Naive thymus-derived CD8-positive, alpha-beta T cell (primary cell): ENCODE measurements at regions not wholly inside any gene's neighbourhood (a gene's known extent, or its start where the extent isn't known, plus 50 kb on each side); places are given as distances from the start of the nearest gene placed in this dataset.

Experiments used
- ATAC-seq, 2 donors: fragments of 150-1000 bp; cut with Tn5 transposase in 1 of 2; sonication (Bioruptor Pico), chemical (Tn5 transposase) in 1 of 2; 1 replicate in 1 of 2; 2 replicates in 1 of 2; pipeline ENCODE4 v1.10.0; 2021; ENCODE audit warnings: mild to moderate bottlenecking in 2 of 2, moderate library complexity in 2 of 2
- POLR2A ChIA-PET: fragments of 350-600 bp; sonication (Branson Sonifier 250); formaldehyde crosslinking; loops from one replicate; lab custom pipeline; 2021; ENCODE audit warnings: antibody characterized with exemption; lab: Charles Lee
- DNase-seq, 10 donors: peaks; one replicate each; pipeline versions ENCODE4 v3.0.0 to v3.0.0-alpha.2; 2020 to 2022
- H3K27ac Mint-ChIP-seq, 10 donors: one replicate each; pipeline ENCODE4 v1.8.0; 2020 to 2022; ENCODE audit warnings: mild to moderate bottlenecking in 10 of 10, mixed read lengths in 10 of 10, moderate library complexity in 4 of 10, inconsistent platforms in 1 of 10
- H3K27me3 Mint-ChIP-seq, 5 donors: one replicate each; pipeline ENCODE4 v1.8.0; 2021 to 2022; ENCODE audit warnings: mixed read lengths in 5 of 5
- H3K36me3 Mint-ChIP-seq, 3 donors: one replicate each; pipeline ENCODE4 v1.8.0; 2020 to 2022; ENCODE audit warnings: mixed read lengths in 3 of 3, mild to moderate bottlenecking in 2 of 3, inconsistent platforms in 1 of 3
- H3K4me1 Mint-ChIP-seq, 4 donors: one replicate each; pipeline ENCODE4 v1.8.0; 2021 to 2022; ENCODE audit warnings: mixed read lengths in 4 of 4
- H3K4me3 Mint-ChIP-seq, 10 donors: one replicate each; pipeline ENCODE4 v1.8.0; 2020 to 2022; ENCODE audit warnings: mild to moderate bottlenecking in 10 of 10, mixed read lengths in 10 of 10, moderate library complexity in 6 of 10, inconsistent platforms in 1 of 10
- H3K9me3 Mint-ChIP-seq, 9 donors: one replicate each; pipeline ENCODE4 v1.8.0; 2020 to 2022; ENCODE audit warnings: mixed read lengths in 9 of 9, mild to moderate bottlenecking in 3 of 9, inconsistent platforms in 1 of 9, moderate library complexity in 1 of 9

- Mint-ChIP-seq H3K4me3 (peak overlapping the region in 3 of 10 donors; percentile 5 to 41 (median 26)), H3K9me3 (peaks cover 0 to 3% (median 0%) of the 10 kb centered on the region in 9 donors), H3K27ac (peak overlapping the region in 1 of 10 donors; percentile 71), H3K4me1 (peaks cover 11 to 17% (median 15%) of the 10 kb centered on the region in 4 donors), H3K27me3 (peaks cover 2 to 23% (median 12%) of the 10 kb centered on the region in 5 donors), H3K36me3 (no peaks in the 10 kb centered on the region)
- POLR2A ChIA-PET: no interaction called here
- ATAC-seq (no peak), DNase-seq (no peak)
Observed at GRCh38 chr9:89655990-89656657, 51.3 kb downstream of the GADD45G start.

DNA sequence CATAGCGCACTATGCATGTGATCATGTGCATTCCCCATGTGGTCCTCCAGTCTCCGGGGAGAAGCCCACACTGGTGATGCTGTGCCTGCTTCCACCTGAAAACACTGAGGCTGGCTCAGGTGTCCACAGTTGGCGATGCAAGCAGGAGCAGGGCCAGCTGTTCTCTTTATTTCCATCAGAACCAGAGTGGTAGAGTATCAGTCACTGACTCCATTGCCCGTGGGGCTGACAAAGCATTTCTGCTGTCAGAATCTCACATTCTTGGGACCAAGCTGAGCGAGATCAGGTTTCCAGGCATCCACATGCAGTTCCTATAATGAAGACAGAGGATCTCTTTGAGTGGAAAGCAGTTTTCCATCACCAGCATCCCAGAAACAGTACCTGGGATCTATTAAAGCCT lies 52.5 kb downstream of the GADD45G start:
- H3K36me3 Mint-ChIP-seq: no peaks in the 10 kb centered on the region
- peaks cover 2 to 23% (median 16%) of the 10 kb centered on the region in 5 donors for H3K27me3 Mint-ChIP-seq
- peaks cover 0 to 3% (median 0%) of the 10 kb centered on the region in 9 donors for H3K9me3 Mint-ChIP-seq
- H3K4me3 Mint-ChIP-seq: no peak overlapping the region
- peaks cover 12 to 17% (median 15%) of the 10 kb centered on the region in 4 donors for H3K4me1 Mint-ChIP-seq
- POLR2A ChIA-PET: no interaction called here
- H3K27ac Mint-ChIP-seq: peak overlapping the region in 1 of 10 donors; percentile 10
- ATAC-seq: no peak
- DNase-seq: no peak

- no peak overlapping the region for H3K4me3 Mint-ChIP-seq
- DNase-seq: no peak
- H3K36me3 Mint-ChIP-seq: no peaks in the 10 kb centered on the region
- no peak for ATAC-seq
- H3K9me3 Mint-ChIP-seq: peaks cover 0 to 3% (median 0%) of the 10 kb centered on the region in 9 donors
- POLR2A ChIA-PET: no interaction called here
- H3K27ac Mint-ChIP-seq: no peak overlapping the region
- peaks cover 2 to 23% (median 16%) of the 10 kb centered on the region in 5 donors for H3K27me3 Mint-ChIP-seq
- peaks cover 12 to 17% (median 15%) of the 10 kb centered on the region in 4 donors for H3K4me1 Mint-ChIP-seq
Observed at GRCh38 chr9:89657765-89658164, 53.0 kb downstream of the GADD45G start.

- no peak overlapping the region for H3K4me3 Mint-ChIP-seq
- H3K27me3 Mint-ChIP-seq: peaks cover 2 to 23% (median 16%) of the 10 kb centered on the region in 5 donors
- H3K4me1 Mint-ChIP-seq: peaks cover 14 to 17% (median 15%) of the 10 kb centered on the region in 4 donors
- H3K27ac Mint-ChIP-seq: peak overlapping the region in 1 of 10 donors; percentile 31
- no peaks in the 10 kb centered on the region for H3K36me3 Mint-ChIP-seq
- ATAC-seq: no peak
- POLR2A ChIA-PET: no interaction called here
- H3K9me3 Mint-ChIP-seq: peaks cover 0 to 3% (median 0%) of the 10 kb centered on the region in 9 donors
- no peak for DNase-seq
Observed at GRCh38 chr9:89658401-89658800, 53.6 kb downstream of the GADD45G start.

DNA sequence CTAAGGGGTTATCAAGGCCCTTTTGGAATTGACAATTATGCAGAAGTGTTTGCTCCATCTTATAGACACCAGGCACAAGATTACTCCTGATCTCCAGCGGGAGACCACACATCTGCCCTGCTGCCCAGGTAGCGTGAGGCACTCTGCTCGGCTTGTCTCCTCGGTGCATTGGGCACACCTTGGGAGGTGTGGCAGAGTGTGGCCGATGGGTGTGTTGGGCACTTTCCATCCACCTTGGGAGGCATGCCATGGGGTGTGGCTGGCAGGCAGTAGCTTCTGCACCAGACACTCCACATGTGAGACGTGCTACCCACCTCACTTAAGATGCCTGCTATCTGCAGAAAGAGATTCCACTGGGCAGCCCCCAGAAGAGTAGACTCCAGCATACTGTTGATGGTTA lies 54.1 kb downstream of the GADD45G start:
- Mint-ChIP-seq H3K4me1 (peaks cover 14 to 20% (median 16%) of the 10 kb centered on the region in 4 donors), H3K9me3 (peaks cover 0 to 3% (median 0%) of the 10 kb centered on the region in 9 donors), H3K27ac (no peak overlapping the region), H3K4me3 (no peak overlapping the region), H3K36me3 (no peaks in the 10 kb centered on the region), H3K27me3 (peaks cover 2 to 28% (median 16%) of the 10 kb centered on the region in 5 donors)
- POLR2A ChIA-PET: no interaction called here
- DNase-seq: no peak
- no peak for ATAC-seq

GRCh38 chr9:89659473-89659872 lies 54.7 kb downstream of the GADD45G start:
- ATAC-seq (no peak), DNase-seq (no peak)
- H3K27ac Mint-ChIP-seq: peak overlapping the region in 1 of 10 donors; percentile 14
- peaks cover 2 to 30% (median 16%) of the 10 kb centered on the region in 5 donors for H3K27me3 Mint-ChIP-seq
- no peaks in the 10 kb centered on the region for H3K36me3 Mint-ChIP-seq
- peaks cover 0 to 3% (median 0%) of the 10 kb centered on the region in 9 donors for H3K9me3 Mint-ChIP-seq
- POLR2A ChIA-PET: no interaction called here
- H3K4me1 Mint-ChIP-seq: peaks cover 14 to 20% (median 16%) of the 10 kb centered on the region in 4 donors
- H3K4me3 Mint-ChIP-seq: no peak overlapping the region

DNA sequence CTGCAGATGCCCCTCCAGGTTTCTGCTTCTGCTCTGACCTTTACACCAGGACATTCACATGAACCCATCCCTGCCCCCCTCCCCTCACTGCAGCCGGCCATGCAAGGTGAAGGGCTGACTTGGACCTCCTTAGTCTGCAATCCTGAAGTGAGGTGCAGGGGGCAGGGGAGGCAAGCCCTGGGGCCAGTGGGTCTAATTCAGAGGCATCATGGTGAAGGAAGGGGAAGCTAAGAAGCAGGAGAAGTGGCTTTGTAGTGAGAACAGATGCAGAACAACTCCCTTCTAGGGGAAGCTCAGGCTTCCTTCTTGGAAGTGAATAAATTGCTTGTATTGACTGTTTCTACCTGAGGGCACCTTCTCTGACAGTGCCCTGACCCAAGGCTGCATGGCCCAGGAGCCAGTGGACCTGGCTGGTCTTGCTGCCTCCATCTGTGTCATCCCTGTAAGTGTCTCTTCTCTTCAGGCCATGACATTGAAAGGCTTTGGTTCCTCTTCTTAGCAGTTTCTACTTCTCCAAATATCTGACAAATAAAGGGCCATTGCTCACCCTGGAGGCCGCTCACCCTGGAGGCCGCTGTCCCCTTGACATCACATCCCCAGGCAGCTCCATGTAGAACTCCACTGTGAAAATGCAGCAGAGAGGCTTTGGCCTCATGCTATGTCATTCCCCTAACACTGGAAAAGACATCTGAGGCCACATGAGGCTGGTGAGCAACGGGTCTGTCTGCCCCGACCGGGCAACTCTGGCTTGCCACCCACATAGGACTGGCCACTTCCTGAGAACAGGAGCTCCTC lies 55.3 kb downstream of the GADD45G start:
- Mint-ChIP-seq H3K9me3 (peaks cover 0 to 3% (median 0%) of the 10 kb centered on the region in 9 donors), H3K36me3 (no peaks in the 10 kb centered on the region), H3K27ac (no peak overlapping the region), H3K4me3 (no peak overlapping the region), H3K27me3 (peaks cover 2 to 29% (median 12%) of the 10 kb centered on the region in 5 donors), H3K4me1 (peaks cover 13 to 20% (median 16%) of the 10 kb centered on the region in 4 donors)
- DNase-seq (peak in 1 of 10 donors; percentile 10), ATAC-seq (no peak)
- POLR2A ChIA-PET: no interaction called here

DNA sequence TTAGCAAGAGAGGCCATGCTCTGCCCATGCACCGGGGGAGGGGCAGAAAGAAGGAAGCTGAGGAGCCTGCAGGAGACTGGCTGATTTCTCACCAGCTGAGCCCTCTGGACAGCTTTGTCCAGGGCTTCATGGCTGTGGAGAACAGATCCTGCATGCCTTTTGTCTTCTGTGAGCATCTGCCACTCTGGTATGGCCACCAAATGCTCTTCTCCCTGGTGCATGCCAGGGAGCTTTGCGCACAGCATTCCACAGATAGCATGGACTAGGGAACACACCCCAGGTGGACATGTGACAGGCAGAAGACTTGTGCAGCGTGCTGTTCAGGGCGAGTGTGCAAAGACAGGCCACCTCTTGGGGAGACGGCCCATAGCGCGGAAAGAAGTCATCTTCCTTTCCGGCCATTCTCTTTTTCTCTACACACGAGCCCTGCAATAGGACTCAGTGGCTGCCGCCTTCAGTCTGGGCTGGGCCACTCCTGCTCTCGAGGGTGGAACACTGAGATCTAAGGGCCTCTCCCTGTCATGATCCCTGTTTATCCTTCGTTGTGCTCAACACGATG lies 56.7 kb downstream of the GADD45G start:
- peak overlapping the region in 1 of 10 donors; percentile 56 for H3K27ac Mint-ChIP-seq
- no peaks in the 10 kb centered on the region for H3K36me3 Mint-ChIP-seq
- ATAC-seq: no peak
- H3K9me3 Mint-ChIP-seq: peaks cover 0 to 3% (median 0%) of the 10 kb centered on the region in 9 donors
- POLR2A ChIA-PET: no interaction called here
- H3K4me3 Mint-ChIP-seq: no peak overlapping the region
- H3K27me3 Mint-ChIP-seq: peaks cover 6 to 17% (median 13%) of the 10 kb centered on the region in 5 donors
- no peak for DNase-seq
- peaks cover 5 to 13% (median 9%) of the 10 kb centered on the region in 4 donors for H3K4me1 Mint-ChIP-seq

- peaks cover 0 to 6% (median 3%) of the 10 kb centered on the region in 4 donors for H3K4me1 Mint-ChIP-seq
- no peak overlapping the region for H3K4me3 Mint-ChIP-seq
- POLR2A ChIA-PET: no interaction called here
- H3K27ac Mint-ChIP-seq: no peak overlapping the region
- H3K36me3 Mint-ChIP-seq: no peaks in the 10 kb centered on the region
- H3K9me3 Mint-ChIP-seq: no peaks in the 10 kb centered on the region
- DNase-seq: no peak
- no peak for ATAC-seq
- H3K27me3 Mint-ChIP-seq: peaks cover 3 to 17% (median 9%) of the 10 kb centered on the region in 5 donors
Observed at GRCh38 chr9:89661956-89662717, 57.3 kb downstream of the GADD45G start.

DNA sequence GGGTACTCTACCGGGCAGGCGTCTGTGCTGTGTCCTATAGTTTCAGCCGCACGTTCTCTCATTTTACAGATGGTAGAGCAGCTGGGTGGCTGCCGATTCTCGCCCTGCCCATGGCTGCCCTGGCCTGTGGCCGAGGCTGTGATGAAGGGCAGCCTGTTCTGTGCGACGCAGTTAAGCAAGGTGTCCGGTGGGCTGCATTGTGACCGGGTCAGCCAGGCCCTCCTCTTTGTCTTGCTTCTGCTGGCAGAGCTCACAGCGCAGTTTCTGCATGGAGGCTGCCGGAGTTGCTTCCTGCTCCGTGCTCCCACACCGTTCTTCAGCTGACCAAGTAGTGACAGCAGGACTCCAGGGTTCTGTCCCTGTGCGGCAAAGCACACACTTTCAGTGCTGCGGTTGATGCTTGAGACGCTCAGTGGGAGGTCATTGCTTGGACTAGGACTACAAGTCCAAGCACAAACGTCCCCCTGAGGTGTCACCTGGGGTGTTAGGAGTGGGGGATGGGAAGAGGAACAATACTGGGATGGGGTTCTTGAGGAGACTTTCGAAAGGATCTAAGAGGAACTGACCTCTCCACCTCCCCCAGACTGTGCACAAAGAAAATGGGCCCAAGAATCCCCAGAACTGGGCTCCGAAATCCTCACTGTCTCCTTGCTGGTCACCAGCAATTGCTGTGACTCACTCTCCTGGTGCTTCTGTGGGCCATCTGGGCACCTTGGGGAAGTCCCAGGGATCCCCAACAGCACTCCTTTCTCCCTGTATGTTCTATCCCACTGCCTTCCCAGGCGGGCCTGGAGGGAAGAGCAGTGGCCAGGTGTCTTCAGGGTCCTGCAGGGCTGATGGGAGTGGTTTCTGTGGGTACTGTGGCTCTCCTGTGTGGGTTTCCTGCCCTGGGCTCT lies 58.2 kb downstream of the GADD45G start:
- POLR2A ChIA-PET: no interaction called here
- peaks cover 0 to 6% (median 2%) of the 10 kb centered on the region in 4 donors for H3K4me1 Mint-ChIP-seq
- H3K27me3 Mint-ChIP-seq: peaks cover 3 to 13% (median 7%) of the 10 kb centered on the region in 5 donors
- DNase-seq (no peak), ATAC-seq (no peak)
- no peaks in the 10 kb centered on the region for H3K9me3 Mint-ChIP-seq
- H3K4me3 Mint-ChIP-seq: no peak overlapping the region
- H3K27ac Mint-ChIP-seq: peak overlapping the region in 1 of 10 donors; percentile 67
- H3K36me3 Mint-ChIP-seq: no peaks in the 10 kb centered on the region

DNA sequence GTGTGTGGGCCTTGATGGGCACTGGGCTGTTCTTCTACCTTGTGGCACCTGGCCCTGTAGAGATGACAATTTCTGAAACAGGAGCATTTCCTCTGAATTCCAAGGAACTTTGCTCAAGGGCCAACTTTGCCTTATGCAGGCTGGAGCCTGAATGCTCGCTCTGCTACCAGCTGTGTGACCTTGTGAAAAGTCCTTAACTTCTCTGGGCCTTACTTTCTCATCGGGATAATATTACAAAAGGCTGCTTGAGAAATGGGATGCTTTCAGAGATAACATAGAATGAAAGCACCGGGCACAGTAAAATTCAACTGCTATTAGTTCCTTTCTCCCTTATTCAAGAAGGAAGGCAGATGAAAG lies 58.8 kb downstream of the GADD45G start:
- no peak for ATAC-seq
- H3K4me3 Mint-ChIP-seq: no peak overlapping the region
- DNase-seq: no peak
- peaks cover 0 to 6% (median 2%) of the 10 kb centered on the region in 4 donors for H3K4me1 Mint-ChIP-seq
- no peaks in the 10 kb centered on the region for H3K36me3 Mint-ChIP-seq
- no peaks in the 10 kb centered on the region for H3K9me3 Mint-ChIP-seq
- H3K27me3 Mint-ChIP-seq: peaks cover 3 to 13% (median 7%) of the 10 kb centered on the region in 5 donors
- POLR2A ChIA-PET: no interaction called here
- peak overlapping the region in 1 of 10 donors; percentile 67 for H3K27ac Mint-ChIP-seq
